Mammary epithelial cell (primary cell): ENCODE measurements at regions not wholly inside any gene's neighbourhood (a gene's known extent, or its start where the extent isn't known, plus 50 kb on each side); places are given as distances from the start of the nearest gene placed in this dataset.

ENCODE experiments used
- CTCF ChIP-seq, 2 donors: IDR thresholded peaks in 1 of 2; conservative IDR thresholded peaks in 1 of 2; 2 replicates each; pipeline ENCODE4 v1.5.1; 2011 to 2012; ENCODE audit warnings: inconsistent platforms in 2 of 2, low read length in 2 of 2, mild to moderate bottlenecking in 2 of 2, control low read depth in 1 of 2, low read depth in 1 of 2; ENCODE audit not compliant: insufficient read depth in 1 of 2; ENCODE audit errors: extremely low read depth in 1 of 2
- EZH2 ChIP-seq: IDR thresholded peaks from 2 replicates; pipeline ENCODE4 v1.6.1; 2012; ENCODE audit warnings: low read length, inconsistent platforms, borderline replicate concordance

DNA sequence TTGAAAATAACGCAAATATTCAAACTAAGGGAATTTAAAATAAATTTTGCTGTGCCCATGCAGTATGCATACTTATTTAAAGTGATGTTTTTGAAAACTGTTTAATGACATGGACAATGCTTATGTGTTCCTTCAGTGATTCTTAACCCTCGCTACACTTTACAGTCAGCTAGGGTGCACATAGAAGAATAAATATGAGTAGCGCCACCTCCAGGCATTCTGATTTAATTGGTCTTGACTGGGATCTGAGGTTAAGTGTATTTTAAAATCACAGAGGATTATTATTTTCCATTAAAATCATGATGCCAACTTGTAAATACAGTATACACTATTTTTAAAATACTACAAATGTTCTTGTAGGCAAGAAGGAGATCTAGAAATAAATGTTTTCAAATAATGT is 373.5 kb upstream of the ADGRL4 start:
- peak in 1 of 2 donors; percentile 9 for TF ChIP-seq CTCF (conservative IDR thresholded peaks at IDR 0.05 in 1 of 2, IDR thresholded peaks at IDR 0.05 in 1 of 2; ENCODE audit: extremely low read depth in 1 of 2, insufficient read depth in 1 of 2, low read depth in 1 of 2, low read length in 2 of 2)
- TF ChIP-seq EZH2: no peak
